OCI-LY1 (cell line): ENCODE measurements at regions not wholly inside any gene's neighbourhood (a gene's known extent, or its start where the extent isn't known, plus 50 kb on each side); places are given as distances from the start of the nearest gene placed in this dataset.

Source experiments
- EZH2 ChIP-seq: fragments of 200-600 bp; sonication (generic), shearing (Covaris generic); IDR thresholded peaks from 2 replicates; pipeline ENCODE4 v1.8.0; 2017; ENCODE audit warnings: borderline replicate concordance, mixed run types, mild to moderate bottlenecking, antibody characterized with exemption, low read length, moderate library complexity, mixed read lengths
- TF ChIP-seq, protein P1 (sequence below): fragments of 200-600 bp; sonication (generic), shearing (Covaris generic); IDR thresholded peaks from 2 replicates; pipeline ENCODE4 v1.5.1; 2017; ENCODE audit warnings: mild to moderate bottlenecking, antibody characterized with exemption, low read length, moderate library complexity, mixed read lengths

DNA sequence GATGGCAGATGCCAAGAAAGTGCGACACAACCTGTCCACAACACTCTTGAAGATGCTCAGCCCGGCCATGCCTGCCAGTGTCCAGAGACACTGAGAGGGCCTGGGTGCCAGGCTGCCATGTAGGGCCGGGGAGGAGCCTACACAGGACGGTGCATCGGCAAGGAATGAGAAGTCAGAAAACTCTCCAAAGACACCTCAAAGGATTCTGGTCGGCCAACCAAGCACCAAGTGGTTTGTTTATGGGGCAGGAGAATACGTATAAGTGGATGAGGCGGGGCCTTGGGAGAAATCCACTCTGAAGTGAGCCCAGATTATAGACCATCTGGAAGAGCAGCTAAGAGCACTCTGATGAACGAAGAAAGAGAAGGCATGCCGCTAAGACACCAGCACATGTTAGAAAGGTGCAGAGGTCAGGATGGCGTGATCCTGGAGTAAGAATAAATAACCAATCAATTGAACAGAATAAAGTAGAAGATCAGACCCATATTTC lies 120.7 kb upstream of the FOXQ1 start:
- TF ChIP-seq, protein P1, sequence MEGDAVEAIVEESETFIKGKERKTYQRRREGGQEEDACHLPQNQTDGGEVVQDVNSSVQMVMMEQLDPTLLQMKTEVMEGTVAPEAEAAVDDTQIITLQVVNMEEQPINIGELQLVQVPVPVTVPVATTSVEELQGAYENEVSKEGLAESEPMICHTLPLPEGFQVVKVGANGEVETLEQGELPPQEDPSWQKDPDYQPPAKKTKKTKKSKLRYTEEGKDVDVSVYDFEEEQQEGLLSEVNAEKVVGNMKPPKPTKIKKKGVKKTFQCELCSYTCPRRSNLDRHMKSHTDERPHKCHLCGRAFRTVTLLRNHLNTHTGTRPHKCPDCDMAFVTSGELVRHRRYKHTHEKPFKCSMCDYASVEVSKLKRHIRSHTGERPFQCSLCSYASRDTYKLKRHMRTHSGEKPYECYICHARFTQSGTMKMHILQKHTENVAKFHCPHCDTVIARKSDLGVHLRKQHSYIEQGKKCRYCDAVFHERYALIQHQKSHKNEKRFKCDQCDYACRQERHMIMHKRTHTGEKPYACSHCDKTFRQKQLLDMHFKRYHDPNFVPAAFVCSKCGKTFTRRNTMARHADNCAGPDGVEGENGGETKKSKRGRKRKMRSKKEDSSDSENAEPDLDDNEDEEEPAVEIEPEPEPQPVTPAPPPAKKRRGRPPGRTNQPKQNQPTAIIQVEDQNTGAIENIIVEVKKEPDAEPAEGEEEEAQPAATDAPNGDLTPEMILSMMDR, result no peak
- no peak for TF ChIP-seq EZH2
